Right cardiac atrium (tissue), 5 donors: ENCODE measurements at regions not wholly inside any gene's neighbourhood (a gene's known extent, or its start where the extent isn't known, plus 50 kb on each side); places are given as distances from the start of the nearest gene placed in this dataset.
"Not testable (repeated sequence)": the region's sequence is repeated elsewhere in the genome, so short reads cannot be mapped to it uniquely, and the experiment has no call there.

Source experiments
- ATAC-seq, 2 donors: fragments of 200-7000 bp; cut with Tn5 transposase; one replicate each; pipeline versions ENCODE4 v1.8.0 to v1.9.1; 2020; ENCODE audit warnings: moderate library complexity in 2 of 2, mild to moderate bottlenecking in 1 of 2
- DNase-seq, 3 donors: peaks; one replicate each; pipeline ENCODE4 v3.0.0-alpha.2; 2020
- H3K27ac ChIP-seq: one replicate; pipeline ENCODE4 v1.5.1; 2013; ENCODE audit warnings: mild to moderate bottlenecking, low read length, control low read depth, moderate library complexity
- H3K27me3 ChIP-seq: one replicate; pipeline ENCODE4 v1.6.1; 2013; ENCODE audit not compliant: control insufficient read depth, insufficient read depth
- H3K4me1 ChIP-seq: one replicate; pipeline ENCODE4 v1.6.1; 2013; ENCODE audit warnings: low read length; ENCODE audit not compliant: control insufficient read depth, insufficient read depth
- H3K4me3 ChIP-seq: one replicate; pipeline ENCODE4 v1.5.1; 2013; ENCODE audit warnings: low read length, control low read depth
- H3K9me3 ChIP-seq: one replicate; pipeline ENCODE4 v1.6.1; 2013; ENCODE audit warnings: low read length; ENCODE audit not compliant: control insufficient read depth
- WGBS: extraction: QIAGEN DNeasy Blood & Tissue Kit; methylation state at CpG from one replicate; pipeline ENCODE4 v1.1.7; 2013; 5-methylcytosine and 5-hydroxymethylcytosine counted together
- intact Hi-C, 4 donors: fragments of 100-400 bp; cut with DNase I; formaldehyde crosslinking; loops; one replicate each; pipeline versions ENCODE4 v1.11.0 to v1.14.0; 2022 to 2023
- donor health status: healthy with polysubstance abuse.
- donor health status: DM: no; HTN: yes; CAD: no.
- donor health status: DM: no; HTN: no; CAD: no.
- donor health status: DM: no; HTN: yes; CAD: no; lungs with severe emphysema.
- donor health status: DM: yes; HTN: yes; CAD: no.

GRCh38 chr5:117131876-117132275 is 557.3 kb upstream of the SEMA6A start:
- H3K4me3 ChIP-seq, result no peak overlapping the region
- no peak overlapping the region for H3K27ac ChIP-seq
- no peak for DNase-seq
- no peaks in the 10 kb centered on the region for H3K4me1 ChIP-seq
- no peak for ATAC-seq
- no peaks in the 10 kb centered on the region for H3K9me3 ChIP-seq
- H3K27me3 ChIP-seq, result no peaks in the 10 kb centered on the region
- intact Hi-C loops, result no loop called here

DNA sequence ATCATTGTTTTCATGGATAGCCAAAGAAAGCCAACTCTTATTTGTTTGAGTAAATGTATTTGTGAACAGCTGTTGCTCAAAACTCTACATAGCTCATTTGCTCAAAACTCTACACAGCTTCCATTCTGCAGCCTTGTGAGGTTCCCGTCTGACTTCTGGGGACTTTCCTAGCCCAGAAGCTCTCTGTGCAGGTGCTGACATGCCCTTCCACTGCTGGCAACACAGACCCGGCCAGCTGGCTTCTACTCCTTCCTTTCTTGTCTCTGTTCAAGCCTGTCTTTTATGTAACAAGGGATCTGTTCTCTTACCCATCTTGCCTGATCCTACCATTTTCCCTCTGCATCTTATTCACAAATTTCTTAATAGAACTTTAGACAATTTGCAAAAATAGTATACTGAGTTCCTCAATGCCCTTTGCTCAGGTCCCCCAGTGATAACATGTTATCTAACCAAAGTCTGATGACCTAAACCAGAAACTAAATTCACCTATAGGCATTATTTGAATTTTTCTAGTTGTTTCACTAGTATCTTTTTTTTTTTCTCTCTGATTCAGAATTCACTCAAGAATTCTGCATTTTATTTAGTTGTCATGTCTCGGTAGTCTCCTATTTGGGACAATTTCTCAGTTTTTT is 556.5 kb upstream of the SEMA6A start:
- 63% methylated on average over 3 of the region's 3 CpGs for WGBS
- DNase-seq (no peak), ATAC-seq (no peak)
- no peaks in the 10 kb centered on the region for H3K9me3 ChIP-seq
- H3K4me1 ChIP-seq, result no peaks in the 10 kb centered on the region
- intact Hi-C loops, result no loop called here
- H3K27me3 ChIP-seq, result no peaks in the 10 kb centered on the region
- no peak overlapping the region for H3K27ac ChIP-seq
- no peak overlapping the region for H3K4me3 ChIP-seq

DNA sequence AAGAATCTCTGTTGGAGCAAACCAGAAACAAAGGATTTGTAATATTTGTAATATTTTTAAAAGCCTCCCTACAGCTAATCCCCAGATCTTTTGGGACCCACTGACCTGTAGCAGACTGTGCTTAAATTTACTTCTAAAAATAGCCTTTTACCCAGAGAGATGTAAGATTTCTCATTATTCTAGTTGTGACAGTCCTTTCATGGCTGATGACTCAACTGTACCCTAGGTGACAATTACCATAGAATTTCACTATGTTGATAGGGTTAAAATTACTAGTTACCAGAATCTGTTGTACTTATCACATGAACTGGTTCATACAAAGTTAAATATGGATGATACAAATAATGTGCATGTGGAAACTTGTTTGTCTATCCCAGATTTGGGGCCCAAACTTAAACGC is 543.9 kb upstream of the SEMA6A start:
- H3K27me3 ChIP-seq, result no peaks in the 10 kb centered on the region
- 95% methylated on average over 1 of the region's 1 CpG for WGBS
- no peak overlapping the region for H3K27ac ChIP-seq
- intact Hi-C loops, result no loop called here
- H3K9me3 ChIP-seq, result no peaks in the 10 kb centered on the region
- DNase-seq, result no peak
- no peaks in the 10 kb centered on the region for H3K4me1 ChIP-seq
- H3K4me3 ChIP-seq, result no peak overlapping the region
- no peak for ATAC-seq

GRCh38 chr5:117117314-117117713 is 542.7 kb upstream of the SEMA6A start:
- WGBS, result 77% methylated on average over 6 of the region's 6 CpGs
- H3K9me3 ChIP-seq, DNase-seq, ATAC-seq, H3K4me1 ChIP-seq, intact Hi-C loops, H3K4me3 ChIP-seq, H3K27ac ChIP-seq, H3K27me3 ChIP-seq: not testable (repeated sequence)

DNA sequence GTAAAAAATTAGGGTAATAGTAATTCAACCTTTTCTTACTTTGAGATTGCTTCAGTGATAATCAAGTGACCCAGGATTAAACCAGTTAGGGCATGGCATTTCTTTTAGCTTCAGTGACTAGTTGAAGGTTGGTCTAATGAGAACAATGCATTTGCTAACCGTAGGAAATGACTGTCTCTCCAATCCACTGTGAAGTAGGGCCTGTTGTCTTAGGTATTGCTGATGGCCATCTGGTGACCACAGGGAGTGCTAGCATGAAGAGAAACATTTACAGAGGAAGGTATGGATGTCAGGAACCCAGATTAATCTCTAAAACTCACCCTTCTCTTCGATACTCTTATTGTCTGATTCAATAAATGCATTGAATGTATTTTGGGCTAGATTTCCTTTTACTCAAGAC is 535.9 kb upstream of the SEMA6A start:
- ATAC-seq (no peak), DNase-seq (no peak)
- intact Hi-C loops, result no loop called here
- H3K27me3 ChIP-seq, result no peaks in the 10 kb centered on the region
- H3K9me3 ChIP-seq, result no peaks in the 10 kb centered on the region
- no peaks in the 10 kb centered on the region for H3K4me1 ChIP-seq
- H3K27ac ChIP-seq, result no peak overlapping the region
- 91% methylated on average over 2 of the region's 2 CpGs for WGBS
- H3K4me3 ChIP-seq, result no peak overlapping the region

DNA sequence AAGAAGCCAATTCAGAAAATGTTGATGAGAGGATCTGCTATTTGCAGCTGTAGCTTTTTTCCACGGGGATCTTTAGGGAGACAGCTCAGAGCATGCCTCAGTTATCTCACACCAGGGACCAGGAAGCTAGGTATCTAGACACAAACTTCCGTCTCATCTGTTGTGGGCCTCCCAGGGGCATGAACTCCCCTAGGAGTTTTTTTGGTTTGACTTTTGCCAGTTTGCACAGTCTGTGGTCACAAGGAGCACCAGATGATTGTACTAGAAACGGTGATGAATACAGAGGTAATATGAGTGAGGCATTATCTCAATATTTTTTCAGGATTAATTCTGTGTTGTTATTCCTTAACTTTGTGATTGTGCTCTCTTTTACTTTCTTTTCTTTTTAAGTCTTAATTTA is 533.2 kb upstream of the SEMA6A start:
- H3K4me1 ChIP-seq, result no peaks in the 10 kb centered on the region
- H3K4me3 ChIP-seq, result no peak overlapping the region
- intact Hi-C loops, result no loop called here
- H3K27me3 ChIP-seq, result no peaks in the 10 kb centered on the region
- ATAC-seq (no peak), DNase-seq (no peak)
- no peaks in the 10 kb centered on the region for H3K9me3 ChIP-seq
- WGBS, result 46% methylated on average over 3 of the region's 3 CpGs
- H3K27ac ChIP-seq, result no peak overlapping the region

DNA sequence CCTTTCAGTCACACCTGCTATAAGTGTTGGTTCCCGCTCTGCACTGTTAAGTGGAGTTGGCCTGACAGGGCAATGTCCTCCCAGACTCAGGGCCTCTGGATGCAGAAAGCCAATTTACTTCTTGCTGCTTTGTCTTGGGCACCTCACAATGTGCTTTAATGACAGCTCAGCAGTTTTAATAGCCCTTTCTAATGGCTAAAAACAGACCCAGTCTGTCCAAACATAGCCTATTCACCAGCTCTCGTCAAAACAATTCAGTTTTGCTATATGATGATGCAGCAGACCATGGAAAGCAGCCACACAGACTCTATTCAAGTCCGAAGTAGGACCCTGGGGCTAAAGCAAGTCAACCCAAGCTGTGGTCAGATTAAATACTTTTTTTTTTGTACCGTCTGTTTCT is 529.1 kb upstream of the SEMA6A start:
- no peaks in the 10 kb centered on the region for H3K27me3 ChIP-seq
- WGBS, result 81% methylated on average over 4 of the region's 4 CpGs
- no peak for ATAC-seq
- no peak overlapping the region for H3K27ac ChIP-seq
- no peaks in the 10 kb centered on the region for H3K9me3 ChIP-seq
- intact Hi-C loops, result no loop called here
- no peaks in the 10 kb centered on the region for H3K4me1 ChIP-seq
- no peak for DNase-seq
- H3K4me3 ChIP-seq, result no peak overlapping the region

DNA sequence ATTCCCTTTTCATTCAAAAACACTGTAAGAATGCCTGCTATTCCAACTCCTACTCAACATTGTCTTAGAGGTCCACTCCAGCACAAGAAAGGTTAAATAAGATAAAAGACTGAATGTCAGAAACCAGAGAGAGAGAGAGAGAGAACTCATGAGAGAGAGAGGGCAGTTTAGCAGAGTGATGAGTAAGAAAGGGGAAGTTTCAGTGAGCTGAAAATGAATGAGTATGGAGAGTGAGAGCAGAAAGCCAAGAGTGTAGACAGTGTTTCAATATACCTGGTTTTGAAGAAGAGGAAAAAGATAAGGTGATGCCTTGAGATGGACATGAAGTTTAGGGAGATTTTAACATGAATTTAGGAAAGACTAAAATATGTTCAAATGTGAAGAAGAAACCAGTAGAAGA is 528.0 kb upstream of the SEMA6A start:
- no peaks in the 10 kb centered on the region for H3K4me1 ChIP-seq
- no peak overlapping the region for H3K27ac ChIP-seq
- intact Hi-C loops, result no loop called here
- H3K27me3 ChIP-seq, result no peaks in the 10 kb centered on the region
- no peak overlapping the region for H3K4me3 ChIP-seq
- DNase-seq (no peak), ATAC-seq (no peak)
- H3K9me3 ChIP-seq, result no peaks in the 10 kb centered on the region

GRCh38 chr5:117100176-117100575 is 525.6 kb upstream of the SEMA6A start:
- intact Hi-C loops, result no loop called here
- Histone ChIP-seq H3K4me1 (no peaks in the 10 kb centered on the region), H3K9me3 (no peaks in the 10 kb centered on the region), H3K27me3 (no peaks in the 10 kb centered on the region), H3K27ac (no peak overlapping the region), H3K4me3 (no peak overlapping the region)
- DNase-seq (no peak), ATAC-seq (no peak)
- WGBS, result 86% methylated on average over 1 of the region's 1 CpG

GRCh38 chr5:117098094-117098493 is 523.5 kb upstream of the SEMA6A start:
- H3K4me1 ChIP-seq, result no peaks in the 10 kb centered on the region
- no peaks in the 10 kb centered on the region for H3K27me3 ChIP-seq
- H3K9me3 ChIP-seq, result no peaks in the 10 kb centered on the region
- DNase-seq, result no peak
- 75% methylated on average over 3 of the region's 3 CpGs for WGBS
- no peak overlapping the region for H3K27ac ChIP-seq
- ATAC-seq, result no peak
- intact Hi-C loops, result no loop called here
- H3K4me3 ChIP-seq, result no peak overlapping the region

- H3K4me3 ChIP-seq, result no peak overlapping the region
- DNase-seq, result no peak
- intact Hi-C loops, result no loop called here
- no peak for ATAC-seq
- 77% methylated on average over 10 of the region's 10 CpGs for whole genome bisulfite sequencing
- no peaks in the 10 kb centered on the region for H3K9me3 ChIP-seq
- no peaks in the 10 kb centered on the region for H3K4me1 ChIP-seq
- H3K27ac ChIP-seq, result no peak overlapping the region
- H3K27me3 ChIP-seq, result no peaks in the 10 kb centered on the region
These were observed 521.0 kb upstream of the SEMA6A start for GRCh38 chr5:117095346-117096332.
